ENCODE measurements at regions not wholly inside any gene's neighbourhood (a gene's known extent, or its start where the extent isn't known, plus 50 kb on each side); places are given as distances from the start of the nearest gene placed in this dataset.

GRCh38 chr14:88950069-88950468, 125.6 kb downstream of the TTC8 start (continued):
- TF ChIP-seq ZNF462 (CRISPR knock-in tag; IDR thresholded peaks at IDR 0.05) = no peak
- no peak for TF ChIP-seq EZH2 (IDR thresholded peaks at IDR 0.05; ENCODE audit: low read depth, unreplicated experiment)
- TF ChIP-seq CREB1 (CRISPR knock-in tag; IDR thresholded peaks at IDR 0.05; ENCODE audit: low read depth) = no peak
- TF ChIP-seq EZH2phosphoT487 (IDR thresholded peaks at IDR 0.05; ENCODE audit: unreplicated experiment) = no peak
- TF ChIP-seq ETS1 (IDR thresholded peaks at IDR 0.05) = no peak
- no peak for TF ChIP-seq JUNB (IDR thresholded peaks at IDR 0.05; ENCODE audit: unreplicated experiment)
- no peak for TF ChIP-seq POLR2AphosphoS5 (IDR thresholded peaks at IDR 0.05; ENCODE audit: low read depth)
- TF ChIP-seq ZNF114 (CRISPR knock-in tag; IDR thresholded peaks at IDR 0.05) = no peak

- no peaks in the 10 kb centered on the region for H3K36me3 ChIP-seq (ENCODE audit: insufficient read depth)
- Mint-ChIP-seq H3K27ac (no peak overlapping the region), H3K4me1 (peaks cover 6% of the 10 kb centered on the region; the same call in 1 of the 3 replicates), H3K4me3 (no peak overlapping the region), H3K36me3 (ENCODE audit: low read depth) (no peaks in the 10 kb centered on the region), H3K27me3 (ENCODE audit: insufficient read depth, low read depth, poor library complexity) (no peaks in the 10 kb centered on the region), H3K9me3 (peaks cover 10% of the 10 kb centered on the region; the same call in 2 of the 3 replicates)
- H3F3A ChIP-seq (replicated peaks; ENCODE audit: low read depth) = no peaks in the 10 kb centered on the region
- H3K4me3 ChIP-seq = no peak overlapping the region
- H3K4me2 ChIP-seq = no peak overlapping the region
- no peaks in the 10 kb centered on the region for H4K20me1 ChIP-seq (replicated peaks; ENCODE audit: insufficient read depth)
- no peak overlapping the region for H2AFZ ChIP-seq
- H3K27ac ChIP-seq (ENCODE audit: low read depth) = no peak overlapping the region
- ATAC-seq = no peak
- H3K27me3 ChIP-seq (ENCODE audit: insufficient read depth) = no peaks in the 10 kb centered on the region
- 0 out of 2 replicates have a peak, but pooled peaks cover 5% of the 10 kb centered on the region for H3K9me2 ChIP-seq (ENCODE audit: insufficient read depth)
- DNase-seq (ENCODE audit: low spot score) = no peak
- H3K79me2 ChIP-seq (replicated peaks; ENCODE audit: insufficient read depth) = no peaks in the 10 kb centered on the region
- H3K4me1 ChIP-seq (ENCODE audit: insufficient read depth) = no peaks in the 10 kb centered on the region
- TF ChIP-seq EZH2phosphoT487 (IDR thresholded peaks at IDR 0.05; ENCODE audit: unreplicated experiment) (no peak), NANOG (IDR thresholded peaks at IDR 0.05; ENCODE audit: borderline replicate concordance) (no peak), ETS1 (IDR thresholded peaks at IDR 0.05) (no peak), CREB1 (CRISPR knock-in tag; IDR thresholded peaks at IDR 0.05; ENCODE audit: low read depth) (no peak), EZH2 (IDR thresholded peaks at IDR 0.05; ENCODE audit: low read depth, unreplicated experiment) (no peak), ZNF114 (CRISPR knock-in tag; IDR thresholded peaks at IDR 0.05) (no peak), JUNB (IDR thresholded peaks at IDR 0.05; ENCODE audit: unreplicated experiment) (no peak), POLR2AphosphoS5 (IDR thresholded peaks at IDR 0.05; ENCODE audit: low read depth) (no peak)
- TF ChIP-seq, protein P1, sequence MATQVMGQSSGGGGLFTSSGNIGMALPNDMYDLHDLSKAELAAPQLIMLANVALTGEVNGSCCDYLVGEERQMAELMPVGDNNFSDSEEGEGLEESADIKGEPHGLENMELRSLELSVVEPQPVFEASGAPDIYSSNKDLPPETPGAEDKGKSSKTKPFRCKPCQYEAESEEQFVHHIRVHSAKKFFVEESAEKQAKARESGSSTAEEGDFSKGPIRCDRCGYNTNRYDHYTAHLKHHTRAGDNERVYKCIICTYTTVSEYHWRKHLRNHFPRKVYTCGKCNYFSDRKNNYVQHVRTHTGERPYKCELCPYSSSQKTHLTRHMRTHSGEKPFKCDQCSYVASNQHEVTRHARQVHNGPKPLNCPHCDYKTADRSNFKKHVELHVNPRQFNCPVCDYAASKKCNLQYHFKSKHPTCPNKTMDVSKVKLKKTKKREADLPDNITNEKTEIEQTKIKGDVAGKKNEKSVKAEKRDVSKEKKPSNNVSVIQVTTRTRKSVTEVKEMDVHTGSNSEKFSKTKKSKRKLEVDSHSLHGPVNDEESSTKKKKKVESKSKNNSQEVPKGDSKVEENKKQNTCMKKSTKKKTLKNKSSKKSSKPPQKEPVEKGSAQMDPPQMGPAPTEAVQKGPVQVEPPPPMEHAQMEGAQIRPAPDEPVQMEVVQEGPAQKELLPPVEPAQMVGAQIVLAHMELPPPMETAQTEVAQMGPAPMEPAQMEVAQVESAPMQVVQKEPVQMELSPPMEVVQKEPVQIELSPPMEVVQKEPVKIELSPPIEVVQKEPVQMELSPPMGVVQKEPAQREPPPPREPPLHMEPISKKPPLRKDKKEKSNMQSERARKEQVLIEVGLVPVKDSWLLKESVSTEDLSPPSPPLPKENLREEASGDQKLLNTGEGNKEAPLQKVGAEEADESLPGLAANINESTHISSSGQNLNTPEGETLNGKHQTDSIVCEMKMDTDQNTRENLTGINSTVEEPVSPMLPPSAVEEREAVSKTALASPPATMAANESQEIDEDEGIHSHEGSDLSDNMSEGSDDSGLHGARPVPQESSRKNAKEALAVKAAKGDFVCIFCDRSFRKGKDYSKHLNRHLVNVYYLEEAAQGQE (IDR thresholded peaks at IDR 0.05; ENCODE audit: unreplicated experiment) = no peak
Measured at GRCh38 chr14:88951370-88951769, 126.9 kb downstream of the TTC8 start.

Measured in GM23338 (cell line).